OCI-LY1 (cell line): ENCODE measurements at regions not wholly inside any gene's neighbourhood (a gene's known extent, or its start where the extent isn't known, plus 50 kb on each side); places are given as distances from the start of the nearest gene placed in this dataset.

Source experiments
- EZH2 ChIP-seq: fragments of 200-600 bp; sonication (generic), shearing (Covaris generic); IDR thresholded peaks from 2 replicates; pipeline ENCODE4 v1.8.0; 2017; ENCODE audit warnings: borderline replicate concordance, mixed run types, mild to moderate bottlenecking, antibody characterized with exemption, low read length, moderate library complexity, mixed read lengths
- TF ChIP-seq, protein P1 (sequence below): fragments of 200-600 bp; sonication (generic), shearing (Covaris generic); IDR thresholded peaks from 2 replicates; pipeline ENCODE4 v1.5.1; 2017; ENCODE audit warnings: mild to moderate bottlenecking, antibody characterized with exemption, low read length, moderate library complexity, mixed read lengths

DNA sequence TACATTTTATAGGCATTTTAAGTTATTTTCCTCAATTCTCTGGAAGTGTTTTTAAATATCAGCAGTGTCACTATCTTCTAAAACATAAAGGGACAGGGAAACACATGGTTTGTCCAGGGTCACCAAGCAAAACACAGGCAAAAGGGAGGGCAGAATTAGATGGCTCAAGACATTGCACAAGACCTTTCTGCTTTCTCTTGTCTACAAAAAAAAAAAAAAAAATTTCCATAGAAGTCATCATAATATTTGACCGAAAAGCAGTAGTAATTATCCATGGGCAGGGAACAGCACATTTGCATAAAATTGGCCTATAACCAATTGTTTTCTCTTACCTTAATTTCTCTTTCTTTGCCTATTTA, 703.1 kb upstream of the FZD8 start:
- TF ChIP-seq, protein P1, sequence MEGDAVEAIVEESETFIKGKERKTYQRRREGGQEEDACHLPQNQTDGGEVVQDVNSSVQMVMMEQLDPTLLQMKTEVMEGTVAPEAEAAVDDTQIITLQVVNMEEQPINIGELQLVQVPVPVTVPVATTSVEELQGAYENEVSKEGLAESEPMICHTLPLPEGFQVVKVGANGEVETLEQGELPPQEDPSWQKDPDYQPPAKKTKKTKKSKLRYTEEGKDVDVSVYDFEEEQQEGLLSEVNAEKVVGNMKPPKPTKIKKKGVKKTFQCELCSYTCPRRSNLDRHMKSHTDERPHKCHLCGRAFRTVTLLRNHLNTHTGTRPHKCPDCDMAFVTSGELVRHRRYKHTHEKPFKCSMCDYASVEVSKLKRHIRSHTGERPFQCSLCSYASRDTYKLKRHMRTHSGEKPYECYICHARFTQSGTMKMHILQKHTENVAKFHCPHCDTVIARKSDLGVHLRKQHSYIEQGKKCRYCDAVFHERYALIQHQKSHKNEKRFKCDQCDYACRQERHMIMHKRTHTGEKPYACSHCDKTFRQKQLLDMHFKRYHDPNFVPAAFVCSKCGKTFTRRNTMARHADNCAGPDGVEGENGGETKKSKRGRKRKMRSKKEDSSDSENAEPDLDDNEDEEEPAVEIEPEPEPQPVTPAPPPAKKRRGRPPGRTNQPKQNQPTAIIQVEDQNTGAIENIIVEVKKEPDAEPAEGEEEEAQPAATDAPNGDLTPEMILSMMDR: no peak
- no peak for TF ChIP-seq EZH2
